ENCODE measurements at regions not wholly inside any gene's neighbourhood (a gene's known extent, or its start where the extent isn't known, plus 50 kb on each side); places are given as distances from the start of the nearest gene placed in this dataset.
A peak's percentile ranks its signal among the peaks of the same experiment; 100 is the strongest.
"Not testable (repeated sequence)": the region's sequence is repeated elsewhere in the genome, so short reads cannot be mapped to it uniquely, and the experiment has no call there.

DNA sequence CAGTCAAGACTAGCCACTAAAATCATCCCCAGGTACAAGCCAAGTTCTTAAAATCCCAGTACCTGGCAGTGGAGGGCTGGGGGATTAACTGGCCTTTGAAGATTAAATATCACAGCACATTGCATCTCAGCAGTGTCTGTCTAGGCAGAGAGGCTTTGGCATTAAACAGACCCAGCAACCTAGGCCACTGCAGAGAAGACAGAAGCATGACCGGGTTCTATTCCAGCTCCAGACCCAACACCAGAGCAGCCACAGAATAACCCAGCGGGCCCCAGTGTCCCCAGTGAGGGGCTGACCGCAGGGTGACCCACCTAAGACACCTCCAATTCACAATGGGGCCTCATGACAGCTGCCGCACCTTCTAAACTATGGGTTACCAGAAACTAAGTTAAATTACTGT, 88.2 kb downstream of the SHANK2 start:
- peak; percentile 23 for DNase-seq (ENCODE audit: extremely low spot score, unreplicated experiment)
- Mint-ChIP-seq H3K27me3 (ENCODE audit: unreplicated experiment) (peaks cover 7% of the 10 kb centered on the region), H3K27ac (ENCODE audit: unreplicated experiment) (no peak overlapping the region), H3K36me3 (ENCODE audit: unreplicated experiment) (no peaks in the 10 kb centered on the region), H3K4me1 (ENCODE audit: unreplicated experiment) (no peaks in the 10 kb centered on the region), H3K9me3 (ENCODE audit: unreplicated experiment) (no peaks in the 10 kb centered on the region), H3K4me3 (ENCODE audit: unreplicated experiment) (no peak overlapping the region)
- TF ChIP-seq, protein P1, sequence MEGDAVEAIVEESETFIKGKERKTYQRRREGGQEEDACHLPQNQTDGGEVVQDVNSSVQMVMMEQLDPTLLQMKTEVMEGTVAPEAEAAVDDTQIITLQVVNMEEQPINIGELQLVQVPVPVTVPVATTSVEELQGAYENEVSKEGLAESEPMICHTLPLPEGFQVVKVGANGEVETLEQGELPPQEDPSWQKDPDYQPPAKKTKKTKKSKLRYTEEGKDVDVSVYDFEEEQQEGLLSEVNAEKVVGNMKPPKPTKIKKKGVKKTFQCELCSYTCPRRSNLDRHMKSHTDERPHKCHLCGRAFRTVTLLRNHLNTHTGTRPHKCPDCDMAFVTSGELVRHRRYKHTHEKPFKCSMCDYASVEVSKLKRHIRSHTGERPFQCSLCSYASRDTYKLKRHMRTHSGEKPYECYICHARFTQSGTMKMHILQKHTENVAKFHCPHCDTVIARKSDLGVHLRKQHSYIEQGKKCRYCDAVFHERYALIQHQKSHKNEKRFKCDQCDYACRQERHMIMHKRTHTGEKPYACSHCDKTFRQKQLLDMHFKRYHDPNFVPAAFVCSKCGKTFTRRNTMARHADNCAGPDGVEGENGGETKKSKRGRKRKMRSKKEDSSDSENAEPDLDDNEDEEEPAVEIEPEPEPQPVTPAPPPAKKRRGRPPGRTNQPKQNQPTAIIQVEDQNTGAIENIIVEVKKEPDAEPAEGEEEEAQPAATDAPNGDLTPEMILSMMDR (IDR thresholded peaks at IDR 0.05): no peak

DNA sequence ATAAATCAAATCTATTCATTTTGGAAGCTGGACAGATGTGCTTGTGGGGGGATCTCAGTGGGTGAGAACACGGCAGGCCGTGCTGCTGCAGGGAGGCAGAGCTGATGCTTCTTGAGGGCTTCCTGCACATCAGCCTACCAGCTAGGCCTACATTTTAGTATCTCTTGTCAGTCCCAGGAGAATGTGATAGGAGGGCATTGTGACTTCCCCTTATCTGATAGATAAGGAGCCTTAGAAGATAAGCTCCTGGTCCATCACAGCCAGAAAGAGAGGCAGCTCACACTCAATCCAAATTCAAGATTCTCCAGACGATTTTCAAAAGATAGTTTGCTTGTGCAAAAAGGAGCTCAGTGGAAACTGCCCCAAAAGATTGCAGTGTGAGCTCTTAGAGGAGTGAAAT, 89.0 kb downstream of the SHANK2 start:
- TF ChIP-seq, protein P1 (IDR thresholded peaks at IDR 0.05): no peak
- peak; percentile 3 for DNase-seq (ENCODE audit: extremely low spot score, unreplicated experiment)
- H3K27ac Mint-ChIP-seq (ENCODE audit: unreplicated experiment): no peak overlapping the region
- H3K4me3 Mint-ChIP-seq (ENCODE audit: unreplicated experiment): no peak overlapping the region
- peaks cover 7% of the 10 kb centered on the region for H3K27me3 Mint-ChIP-seq (ENCODE audit: unreplicated experiment)
- H3K4me1 Mint-ChIP-seq (ENCODE audit: unreplicated experiment): no peaks in the 10 kb centered on the region
- no peaks in the 10 kb centered on the region for H3K9me3 Mint-ChIP-seq (ENCODE audit: unreplicated experiment)
- no peaks in the 10 kb centered on the region for H3K36me3 Mint-ChIP-seq (ENCODE audit: unreplicated experiment)

GRCh38 chr11:71158936-71159335, 93.4 kb downstream of the SHANK2 start:
- no peak overlapping the region for H3K4me3 Mint-ChIP-seq (ENCODE audit: unreplicated experiment)
- peak; percentile 6 for DNase-seq (ENCODE audit: extremely low spot score, unreplicated experiment)
- H3K27me3 Mint-ChIP-seq (ENCODE audit: unreplicated experiment): peaks cover 10% of the 10 kb centered on the region
- no peak overlapping the region for H3K27ac Mint-ChIP-seq (ENCODE audit: unreplicated experiment)
- H3K36me3 Mint-ChIP-seq (ENCODE audit: unreplicated experiment): no peaks in the 10 kb centered on the region
- H3K4me1 Mint-ChIP-seq (ENCODE audit: unreplicated experiment): no peaks in the 10 kb centered on the region
- TF ChIP-seq, protein P1 (IDR thresholded peaks at IDR 0.05): no peak
- H3K9me3 Mint-ChIP-seq (ENCODE audit: unreplicated experiment): no peaks in the 10 kb centered on the region

GRCh38 chr11:71157676-71158075, 94.7 kb downstream of the SHANK2 start:
- not testable (repeated sequence) for H3K27ac Mint-ChIP-seq (ENCODE audit: unreplicated experiment); H3K9me3 Mint-ChIP-seq (ENCODE audit: unreplicated experiment); H3K4me1 Mint-ChIP-seq (ENCODE audit: unreplicated experiment); H3K4me3 Mint-ChIP-seq (ENCODE audit: unreplicated experiment); H3K36me3 Mint-ChIP-seq (ENCODE audit: unreplicated experiment)
- peaks cover 19% of the 10 kb centered on the region for H3K27me3 Mint-ChIP-seq (ENCODE audit: unreplicated experiment)
- DNase-seq (ENCODE audit: extremely low spot score, unreplicated experiment): peak; percentile 46

DNA sequence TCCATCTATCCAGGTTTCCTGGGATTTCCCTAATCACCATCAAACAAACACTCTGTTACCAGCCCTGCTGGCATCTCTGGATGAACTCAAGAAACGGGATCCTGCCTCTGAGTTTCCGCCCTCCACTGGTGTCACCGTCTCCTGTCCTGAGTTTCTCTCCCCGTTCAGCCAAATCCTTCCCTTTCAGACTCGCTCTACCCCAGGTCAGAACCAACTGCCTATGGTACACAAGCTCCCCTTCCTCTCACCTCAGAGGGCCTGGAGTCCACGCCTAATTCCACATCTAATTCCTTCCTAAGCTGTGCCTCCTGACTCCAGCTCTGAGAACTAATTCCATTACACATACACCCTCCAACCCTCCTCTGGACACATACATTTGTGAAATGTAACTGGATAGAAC, 96.1 kb downstream of the SHANK2 start:
- DNase-seq (ENCODE audit: extremely low spot score, unreplicated experiment): peak; percentile 48
- no peak overlapping the region for H3K4me3 Mint-ChIP-seq (ENCODE audit: unreplicated experiment)
- no peak overlapping the region for H3K27ac Mint-ChIP-seq (ENCODE audit: unreplicated experiment)
- no peaks in the 10 kb centered on the region for H3K36me3 Mint-ChIP-seq (ENCODE audit: unreplicated experiment)
- peaks cover 6% of the 10 kb centered on the region for H3K4me1 Mint-ChIP-seq (ENCODE audit: unreplicated experiment)
- TF ChIP-seq, protein P1 (IDR thresholded peaks at IDR 0.05): no peak
- no peaks in the 10 kb centered on the region for H3K9me3 Mint-ChIP-seq (ENCODE audit: unreplicated experiment)
- peaks cover 21% of the 10 kb centered on the region for H3K27me3 Mint-ChIP-seq (ENCODE audit: unreplicated experiment)

GRCh38 chr11:71155846-71156245, 96.5 kb downstream of the SHANK2 start:
- no peaks in the 10 kb centered on the region for H3K9me3 Mint-ChIP-seq (ENCODE audit: unreplicated experiment)
- H3K36me3 Mint-ChIP-seq (ENCODE audit: unreplicated experiment): no peaks in the 10 kb centered on the region
- no peak overlapping the region for H3K4me3 Mint-ChIP-seq (ENCODE audit: unreplicated experiment)
- H3K27me3 Mint-ChIP-seq (ENCODE audit: unreplicated experiment): peaks cover 18% of the 10 kb centered on the region
- H3K27ac Mint-ChIP-seq (ENCODE audit: unreplicated experiment): no peak overlapping the region
- peaks cover 6% of the 10 kb centered on the region for H3K4me1 Mint-ChIP-seq (ENCODE audit: unreplicated experiment)
- DNase-seq (ENCODE audit: extremely low spot score, unreplicated experiment): peak; percentile 73
- TF ChIP-seq, protein P1 (IDR thresholded peaks at IDR 0.05): no peak

Data from osteocyte (in vitro differentiated cells).